ENCODE measurements at regions not wholly inside any gene's neighbourhood (a gene's known extent, or its start where the extent isn't known, plus 50 kb on each side); places are given as distances from the start of the nearest gene placed in this dataset.

GRCh38 chr1:5802606-5803005 lies 189.6 kb downstream of the NPHP4 start:
- TF ChIP-seq, protein P1, sequence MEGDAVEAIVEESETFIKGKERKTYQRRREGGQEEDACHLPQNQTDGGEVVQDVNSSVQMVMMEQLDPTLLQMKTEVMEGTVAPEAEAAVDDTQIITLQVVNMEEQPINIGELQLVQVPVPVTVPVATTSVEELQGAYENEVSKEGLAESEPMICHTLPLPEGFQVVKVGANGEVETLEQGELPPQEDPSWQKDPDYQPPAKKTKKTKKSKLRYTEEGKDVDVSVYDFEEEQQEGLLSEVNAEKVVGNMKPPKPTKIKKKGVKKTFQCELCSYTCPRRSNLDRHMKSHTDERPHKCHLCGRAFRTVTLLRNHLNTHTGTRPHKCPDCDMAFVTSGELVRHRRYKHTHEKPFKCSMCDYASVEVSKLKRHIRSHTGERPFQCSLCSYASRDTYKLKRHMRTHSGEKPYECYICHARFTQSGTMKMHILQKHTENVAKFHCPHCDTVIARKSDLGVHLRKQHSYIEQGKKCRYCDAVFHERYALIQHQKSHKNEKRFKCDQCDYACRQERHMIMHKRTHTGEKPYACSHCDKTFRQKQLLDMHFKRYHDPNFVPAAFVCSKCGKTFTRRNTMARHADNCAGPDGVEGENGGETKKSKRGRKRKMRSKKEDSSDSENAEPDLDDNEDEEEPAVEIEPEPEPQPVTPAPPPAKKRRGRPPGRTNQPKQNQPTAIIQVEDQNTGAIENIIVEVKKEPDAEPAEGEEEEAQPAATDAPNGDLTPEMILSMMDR (IDR thresholded peaks at IDR 0.05; ENCODE audit: low read depth, low read length, poor library complexity, severe bottlenecking), result no peak
- TF ChIP-seq EZH2phosphoT487 (IDR thresholded peaks at IDR 0.05; ENCODE audit: borderline replicate concordance, low read length), result no peak

Measured in DOHH2 (cell line).